Stimulated activated CD4-positive, alpha-beta T cell treated with anti-CD3 and anti-CD28 coated beads, Interleukin-15, amount 100 ng/mL, for 1 hour (primary cell): ENCODE measurements at regions not wholly inside any gene's neighbourhood (a gene's known extent, or its start where the extent isn't known, plus 50 kb on each side); places are given as distances from the start of the nearest gene placed in this dataset.

ENCODE experiments used
- DNase-seq, 2 donors: peaks; one replicate each; pipeline ENCODE4 v3.0.0-alpha.2; 2020; ENCODE audit warnings: low read depth in 1 of 2, low spot score in 1 of 2

- no peak for DNase-seq
Observed at GRCh38 chr9:80125731-80126264, 554.0 kb downstream of the TLE4 start.

- no peak for DNase-seq
Observed at GRCh38 chr9:80117031-80117430, 545.3 kb downstream of the TLE4 start.

- DNase-seq, result no peak
Observed at GRCh38 chr9:80114241-80114640, 542.5 kb downstream of the TLE4 start.

- no peak for DNase-seq
Observed at GRCh38 chr9:80107931-80108660, 536.3 kb downstream of the TLE4 start.

GRCh38 chr9:80097476-80097875 is 525.7 kb downstream of the TLE4 start:
- DNase-seq, result no peak

- no peak for DNase-seq
Observed at GRCh38 chr9:80094176-80094771, 522.5 kb downstream of the TLE4 start.

GRCh38 chr9:80093695-80094094 is 521.9 kb downstream of the TLE4 start:
- DNase-seq, result no peak

- DNase-seq, result no peak
Observed at GRCh38 chr9:80091526-80091925, 519.8 kb downstream of the TLE4 start.

- no peak for DNase-seq
Observed at GRCh38 chr9:80090317-80090716, 518.6 kb downstream of the TLE4 start.

- DNase-seq, result no peak
Observed at GRCh38 chr9:80086822-80087345, 515.1 kb downstream of the TLE4 start.

- no peak for DNase-seq
Observed at GRCh38 chr9:80086386-80086785, 514.6 kb downstream of the TLE4 start.

GRCh38 chr9:80085668-80086067 is 513.9 kb downstream of the TLE4 start:
- DNase-seq, result no peak

GRCh38 chr9:80082213-80082612 is 510.4 kb downstream of the TLE4 start:
- DNase-seq, result no peak

- DNase-seq, result no peak
Observed at GRCh38 chr9:80078826-80079225, 507.1 kb downstream of the TLE4 start.

- no peak for DNase-seq
Observed at GRCh38 chr9:80077059-80077458, 505.3 kb downstream of the TLE4 start.

GRCh38 chr9:80076162-80076561 is 504.4 kb downstream of the TLE4 start:
- DNase-seq, result no peak

- DNase-seq, result no peak
Observed at GRCh38 chr9:80074439-80074838, 502.7 kb downstream of the TLE4 start.

GRCh38 chr9:80072451-80072850 is 500.7 kb downstream of the TLE4 start:
- no peak for DNase-seq

GRCh38 chr9:80070071-80070742 is 498.4 kb downstream of the TLE4 start:
- no peak for DNase-seq

GRCh38 chr9:80066931-80067330 is 495.2 kb downstream of the TLE4 start:
- DNase-seq, result no peak

GRCh38 chr9:80062567-80062966 is 490.8 kb downstream of the TLE4 start:
- DNase-seq, result no peak

GRCh38 chr9:80061940-80062339 is 490.2 kb downstream of the TLE4 start:
- no peak for DNase-seq
